ENCODE measurements at regions not wholly inside any gene's neighbourhood (a gene's known extent, or its start where the extent isn't known, plus 50 kb on each side); places are given as distances from the start of the nearest gene placed in this dataset.

GRCh38 chr13:58406545-58406944 is 775.0 kb downstream of the PCDH17 start:
- Histone ChIP-seq H3K27ac (ENCODE audit: low read length in 2 of 2) (no peak overlapping the region), H3K27me3 (replicated peaks in 1 of 4; ENCODE audit: control extremely low read depth in 1 of 4, control insufficient read depth in 3 of 4, insufficient read depth in 4 of 4, low read length in 3 of 4) (no peaks in the 10 kb centered on the region), H3K79me2 (ENCODE audit: control insufficient read depth, insufficient read depth, low read length) (no peaks in the 10 kb centered on the region), H3K4me2 (replicated peaks; ENCODE audit: low read depth, low read length, poor library complexity, severe bottlenecking) (no peak overlapping the region), H4K20me1 (ENCODE audit: control insufficient read depth, insufficient read depth, low read length, poor library complexity, severe bottlenecking) (no peaks in the 10 kb centered on the region), H3K9ac (ENCODE audit: low read length) (no peak overlapping the region), H3K9me3 (ENCODE audit: control extremely low read depth in 1 of 3, control insufficient read depth in 2 of 3, insufficient read depth in 1 of 3, low read length in 2 of 3) (peaks cover 0 to 6% (median 2%) of the 10 kb centered on the region in 3 donors), H3K36me3 (replicated peaks in 1 of 2; ENCODE audit: control extremely low read depth in 1 of 2, control insufficient read depth in 1 of 2, extremely low read depth in 1 of 2, insufficient read depth in 2 of 2, low read length in 1 of 2) (no peaks in the 10 kb centered on the region), H3K4me3 (ENCODE audit: control extremely low read depth in 1 of 5, extremely low read depth in 1 of 5, insufficient read depth in 1 of 5, low read depth in 2 of 5, low read length in 4 of 5) (no peak overlapping the region), H2AFZ (ENCODE audit: insufficient read depth, low read depth, low read length, poor library complexity, severe bottlenecking) (no peak overlapping the region), H3K4me1 (ENCODE audit: control insufficient read depth in 2 of 2, insufficient read depth in 2 of 2, low read length in 2 of 2) (no peaks in the 10 kb centered on the region)
- Mint-ChIP-seq H3K27ac (no peak overlapping the region), H3K4me1 (no peaks in the 10 kb centered on the region), H3K27me3 (no peaks in the 10 kb centered on the region), H3K4me3 (no peak overlapping the region), H3K9me3 (ENCODE audit: insufficient read depth) (peaks cover 5% of the 10 kb centered on the region)
- TF ChIP-seq EZH2 (IDR thresholded peaks at IDR 0.05; ENCODE audit: borderline replicate concordance, insufficient read depth, low read depth, low read length, poor library complexity, severe bottlenecking) (no peak), CTCF (IDR thresholded peaks at IDR 0.05) (no peak)
- CTCF ChIA-PET: no interaction called here
- POLR2A ChIA-PET: no interaction called here
- intact Hi-C loops (cut with micrococcal nuclease): no loop called here
- DNase-seq: no peak
- no CpG with 5 or more reads among the region's 2 CpGs for WGBS (ENCODE audit: insufficient coverage)
- ATAC-seq (ENCODE audit: low read depth): no peak

GRCh38 chr13:58429917-58430316 is 798.4 kb downstream of the PCDH17 start:
- no peaks in the 10 kb centered on the region for H3K4me1 Mint-ChIP-seq
- H3K4me1 ChIP-seq (ENCODE audit: control insufficient read depth in 2 of 2, insufficient read depth in 2 of 2, low read length in 2 of 2): no peaks in the 10 kb centered on the region
- ChIA-PET POLR2A (no interaction called here), CTCF (no interaction called here)
- no peak for DNase-seq
- no peaks in the 10 kb centered on the region for H3K27me3 Mint-ChIP-seq
- no peak for TF ChIP-seq CTCF (IDR thresholded peaks at IDR 0.05)
- no peak for TF ChIP-seq EZH2 (IDR thresholded peaks at IDR 0.05; ENCODE audit: borderline replicate concordance, insufficient read depth, low read depth, low read length, poor library complexity, severe bottlenecking)
- no peak overlapping the region for H3K27ac ChIP-seq (ENCODE audit: low read length in 2 of 2)
- H3K9me3 Mint-ChIP-seq (ENCODE audit: insufficient read depth): peaks cover 5% of the 10 kb centered on the region
- H3K9me3 ChIP-seq (ENCODE audit: control extremely low read depth in 1 of 3, control insufficient read depth in 2 of 3, insufficient read depth in 1 of 3, low read length in 2 of 3): peaks cover 3 to 4% (median 4%) of the 10 kb centered on the region in 3 donors
- H2AFZ ChIP-seq (ENCODE audit: insufficient read depth, low read depth, low read length, poor library complexity, severe bottlenecking): no peak overlapping the region
- WGBS (ENCODE audit: insufficient coverage): 83% methylated on average over 1 of the region's 2 CpGs
- intact Hi-C loops (cut with micrococcal nuclease): no loop called here
- no peak overlapping the region for H3K4me3 Mint-ChIP-seq
- H3K36me3 ChIP-seq (replicated peaks in 1 of 2; ENCODE audit: control extremely low read depth in 1 of 2, control insufficient read depth in 1 of 2, extremely low read depth in 1 of 2, insufficient read depth in 2 of 2, low read length in 1 of 2): no peaks in the 10 kb centered on the region
- no peak overlapping the region for H3K4me3 ChIP-seq (ENCODE audit: control extremely low read depth in 1 of 5, extremely low read depth in 1 of 5, insufficient read depth in 1 of 5, low read depth in 2 of 5, low read length in 4 of 5)
- no peak overlapping the region for H3K27ac Mint-ChIP-seq
- H3K4me2 ChIP-seq (replicated peaks; ENCODE audit: low read depth, low read length, poor library complexity, severe bottlenecking): no peak overlapping the region
- no peaks in the 10 kb centered on the region for H3K79me2 ChIP-seq (ENCODE audit: control insufficient read depth, insufficient read depth, low read length)
- ATAC-seq (ENCODE audit: low read depth): no peak
- H4K20me1 ChIP-seq (ENCODE audit: control insufficient read depth, insufficient read depth, low read length, poor library complexity, severe bottlenecking): no peaks in the 10 kb centered on the region
- H3K27me3 ChIP-seq (replicated peaks in 1 of 4; ENCODE audit: control extremely low read depth in 1 of 4, control insufficient read depth in 3 of 4, insufficient read depth in 4 of 4, low read length in 3 of 4): no peaks in the 10 kb centered on the region
- H3K9ac ChIP-seq (ENCODE audit: low read length): no peak overlapping the region
